Endothelial cell of umbilical vein (primary cell): ENCODE measurements at regions not wholly inside any gene's neighbourhood (a gene's known extent, or its start where the extent isn't known, plus 50 kb on each side); places are given as distances from the start of the nearest gene placed in this dataset.

Experiments used
- BruUV-seq: library from RNA; stranded (reverse); fragments of 400-500 nt; replicated peaks from 2 replicates; lab custom pipeline; 2021; lab: Mats Ljungman, UMichigan
- CTCF ChIA-PET: fragments of 300-600, 350-600 bp; sonication (Branson Sonifier 250); formaldehyde crosslinking; loops from one replicate; lab custom pipeline; 2021; ENCODE audit warnings: antibody characterized with exemption, inconsistent platforms; lab: Charles Lee
- POLR2A ChIA-PET: fragments of 300-600, 350-600 bp; sonication (Branson Sonifier 250); formaldehyde crosslinking; loops from one replicate; lab custom pipeline; 2021; ENCODE audit warnings: antibody characterized with exemption, inconsistent platforms; lab: Charles Lee
- DNase-seq: peaks from one replicate; pipeline ENCODE4 v3.0.0-alpha.2; 2011; ENCODE audit warnings: low read depth, low spot score
- FAIRE-seq: peaks from 2 replicates; lab custom pipeline; 2011; peaks lifted over from hg19 to GRCh38; lab: Jason Lieb, UNC
- H2AFZ ChIP-seq: 2 replicates; pipeline ENCODE4 v1.6.0; 2012; ENCODE audit warnings: low read depth, low read length, control low read depth, inconsistent platforms
- H3K27ac ChIP-seq: 2 replicates; pipeline ENCODE4 v1.5.1; 2011; ENCODE audit warnings: low read depth, mild to moderate bottlenecking, control low read depth, low read length, moderate library complexity; ENCODE audit not compliant: insufficient read depth
- H3K27me3 ChIP-seq, 2 experiments: 2 replicates each; pipeline versions ENCODE4 v1.6.0 to v1.6.1; 2011; ENCODE audit warnings: low read length in 2 of 2, mixed read lengths in 1 of 2; ENCODE audit not compliant: control insufficient read depth in 2 of 2, insufficient read depth in 2 of 2
- H3K36me3 ChIP-seq, 2 experiments: 2 replicates in 1 of 2; 3 replicates in 1 of 2; pipeline ENCODE4 v1.5.1; 2011; ENCODE audit warnings: low read length in 2 of 2, mild to moderate bottlenecking in 1 of 2, moderate library complexity in 1 of 2; ENCODE audit not compliant: control insufficient read depth in 2 of 2, insufficient read depth in 2 of 2; ENCODE audit errors: extremely low read depth in 1 of 2
- H3K4me1 ChIP-seq: 3 replicates; pipeline ENCODE4 v1.5.1; 2011; ENCODE audit warnings: mild to moderate bottlenecking, low read length; ENCODE audit not compliant: control insufficient read depth, insufficient read depth; ENCODE audit errors: extremely low read depth
- H3K4me2 ChIP-seq: 2 replicates; pipeline ENCODE4 v1.6.1; 2011; ENCODE audit warnings: low read length, control low read depth, mixed read lengths; ENCODE audit not compliant: insufficient read depth
- H3K4me3 ChIP-seq, 3 experiments: fragments of 200-600 bp in 1 of 3; sonication (generic), shearing (Covaris generic) in 1 of 3; replicated peaks in 1 of 3; 2 replicates each; pipeline ENCODE4 v1.5.1; 2011 to 2016; ENCODE audit warnings: control low read depth in 3 of 3, low read length in 3 of 3, mild to moderate bottlenecking in 2 of 3, inconsistent platforms in 1 of 3, low read depth in 1 of 3, moderate library complexity in 1 of 3; ENCODE audit not compliant: insufficient read depth in 1 of 3
- H3K79me2 ChIP-seq: 2 replicates; pipeline ENCODE4 v1.6.0; 2012; ENCODE audit warnings: low read length, inconsistent platforms; ENCODE audit not compliant: control insufficient read depth, insufficient read depth
- H3K9ac ChIP-seq: replicated peaks from 2 replicates; pipeline ENCODE3; 2011; ENCODE audit warnings: low read length, control low read depth; ENCODE audit not compliant: insufficient read depth; ENCODE audit errors: extremely low read depth
- H3K9me1 ChIP-seq: replicated peaks from 3 replicates; pipeline ENCODE4 v1.6.0; 2011; ENCODE audit warnings: mild to moderate bottlenecking, low read length; ENCODE audit not compliant: control insufficient read depth, insufficient read depth; ENCODE audit errors: extremely low read depth
- H3K9me3 ChIP-seq: replicated peaks from 2 replicates; pipeline ENCODE4 v1.5.1; 2012; ENCODE audit warnings: low read length, inconsistent platforms; ENCODE audit not compliant: control insufficient read depth, insufficient read depth
- H4K20me1 ChIP-seq: replicated peaks from 2 replicates; pipeline ENCODE3; 2011; ENCODE audit warnings: mild to moderate bottlenecking, low read length; ENCODE audit not compliant: control insufficient read depth, insufficient read depth; ENCODE audit errors: extremely low read depth
- EZH2 ChIP-seq: IDR thresholded peaks from 2 replicates; pipeline ENCODE4 v1.6.1; 2012; ENCODE audit warnings: borderline replicate concordance, low read depth, mild to moderate bottlenecking, moderate library complexity, low read length, inconsistent platforms; ENCODE audit not compliant: severe bottlenecking
- FOS ChIP-seq: IDR thresholded peaks from 2 replicates; pipeline ENCODE4 v1.6.1; 2011; ENCODE audit warnings: mild to moderate bottlenecking, low read length, moderate library complexity, borderline replicate concordance; ENCODE audit not compliant: insufficient read depth
- GATA2 ChIP-seq: IDR thresholded peaks from 2 replicates; pipeline ENCODE4 v1.7.0; 2011; ENCODE audit warnings: low read depth, mild to moderate bottlenecking, moderate library complexity, mixed read lengths, low read length; ENCODE audit not compliant: insufficient read length, insufficient read depth
- JUN ChIP-seq: IDR thresholded peaks from 2 replicates; pipeline ENCODE4 v1.6.1; 2011; ENCODE audit warnings: borderline replicate concordance, low read depth; ENCODE audit not compliant: insufficient read length, insufficient read depth
- MAX ChIP-seq: IDR thresholded peaks from 2 replicates; pipeline ENCODE4 v1.6.1; 2011; ENCODE audit not compliant: insufficient read depth, insufficient read length
- MYC ChIP-seq: IDR thresholded peaks from one replicate; pipeline ENCODE4 v1.6.1; 2011; ENCODE audit warnings: mild to moderate bottlenecking, low read depth, low read length
- POLR2A ChIP-seq: IDR thresholded peaks from 2 replicates; pipeline ENCODE4 v1.6.1; 2012; ENCODE audit warnings: low read depth, mild to moderate bottlenecking, control low read depth, low read length
- POLR2AphosphoS5 ChIP-seq: IDR thresholded peaks from 2 replicates; pipeline ENCODE4 v1.6.1; 2012; ENCODE audit warnings: low read depth, mild to moderate bottlenecking, control low read depth, low read length, moderate library complexity; ENCODE audit not compliant: insufficient read depth
- dilution Hi-C: fragments of 300-500 bp; cut with MboI; formaldehyde crosslinking; loops from one replicate; pipeline ENCODE4 v1.15.0; 2019; ENCODE audit warnings: low sequenced_read_pairs; ENCODE audit not compliant: extremely low pct_ligation_motif_present
- intact Hi-C: fragments of 100-400 bp; cut with micrococcal nuclease; formaldehyde crosslinking; loops from one replicate; pipeline ENCODE4 v1.10.0; 2022
- TF ChIP-seq, protein P1 (sequence below), 2 donors: IDR thresholded peaks; 1 replicate in 1 of 2; 2 replicates in 1 of 2; pipeline ENCODE4 v1.5.1; 2011; ENCODE audit warnings: low read length in 2 of 2, mild to moderate bottlenecking in 2 of 2, moderate library complexity in 2 of 2, control low read depth in 1 of 2, inconsistent platforms in 1 of 2, low read depth in 1 of 2; ENCODE audit not compliant: insufficient read depth in 1 of 2; ENCODE audit errors: extremely low read depth in 1 of 2

DNA sequence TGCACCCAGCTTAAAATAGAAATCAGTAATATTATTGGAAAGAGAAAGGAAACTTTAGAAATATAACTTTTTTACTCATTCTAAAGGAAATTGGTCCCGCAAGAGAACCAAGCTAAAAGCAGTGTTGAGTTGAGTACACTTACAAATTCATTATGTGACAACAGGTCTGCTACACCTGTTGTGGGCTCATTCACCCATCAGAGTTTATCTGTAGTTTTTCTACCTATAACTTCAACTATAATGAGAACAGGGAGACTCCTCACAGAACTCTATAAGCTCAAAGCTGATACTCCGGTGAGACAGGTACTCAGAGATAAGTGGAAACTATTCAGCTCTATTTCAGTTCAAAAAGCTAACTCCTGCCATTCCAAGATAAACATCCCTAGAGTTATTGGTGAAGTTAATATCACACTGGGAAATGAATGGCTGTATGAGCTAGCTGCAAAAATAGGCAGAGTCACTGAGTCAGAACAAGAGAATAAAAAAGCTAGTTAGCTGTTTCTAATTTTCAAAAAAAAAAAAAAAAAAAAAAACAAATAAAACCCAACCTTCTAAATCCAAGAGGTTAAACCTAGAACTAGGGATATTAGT is 121.3 kb downstream of the PPP1R3A start:
- no peaks in the 10 kb centered on the region for H3K27me3 ChIP-seq
- no peaks in the 10 kb centered on the region for H4K20me1 ChIP-seq
- intact Hi-C loops (loop anchor here (2.0 kb wide), 1 partner anchor 31 kb away; no protein-coding TSS in a partner anchor), dilution Hi-C loops (no loop called here)
- peak; percentile 68 for DNase-seq
- no peak for TF ChIP-seq MAX
- H3K4me1 ChIP-seq: peaks cover 32% of the 10 kb centered on the region
- H3K27ac ChIP-seq: peak overlapping the region; percentile 91
- no peak overlapping the region for H3K4me3 ChIP-seq
- no peaks in the 10 kb centered on the region for H3K36me3 ChIP-seq
- peak overlapping the region; percentile 55 for H2AFZ ChIP-seq
- POLR2A ChIA-PET: no interaction called here
- CTCF ChIA-PET: interaction anchor here (0.7 to 2.1 kb wide), 8 partner anchors 8 to 229 kb away, joined by 3 to 25 read pairs (median 3); no protein-coding TSS in a partner anchor
- peak overlapping the region; percentile 80 for H3K4me2 ChIP-seq
- no peaks in the 10 kb centered on the region for H3K9me1 ChIP-seq
- FAIRE-seq: peak; percentile 67
- BruUV-seq: no TSS peak
- H3K79me2 ChIP-seq: no peaks in the 10 kb centered on the region
- no peaks in the 10 kb centered on the region for H3K9me3 ChIP-seq
- H3K9ac ChIP-seq: peak overlapping the region; percentile 67

DNA sequence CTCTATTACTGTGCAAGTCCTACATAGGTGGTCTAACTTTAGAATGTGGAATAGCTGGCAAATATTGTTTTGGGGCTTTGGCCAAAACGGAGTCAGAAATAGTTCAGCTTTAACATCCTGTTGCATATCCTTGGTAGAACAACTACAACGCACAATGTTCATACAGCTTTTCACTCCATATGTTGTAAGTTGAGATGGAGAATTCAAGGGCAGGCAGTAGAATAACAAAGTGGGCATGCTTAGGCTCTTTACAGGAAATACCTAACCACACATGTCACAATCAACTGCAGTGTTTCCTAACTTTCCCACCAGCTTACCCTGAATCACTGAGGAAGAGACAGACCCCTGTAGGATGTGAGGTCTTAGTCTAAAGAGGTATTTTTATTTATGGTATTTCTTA is 122.3 kb downstream of the PPP1R3A start:
- H3K4me1 ChIP-seq: peaks cover 28% of the 10 kb centered on the region
- dilution Hi-C loops: no loop called here
- intact Hi-C loops: loop anchor here (1.0 to 2.0 kb wide), 2 partner anchors 32 to 96 kb away; no protein-coding TSS in a partner anchor
- DNase-seq: peak; percentile 98
- TF ChIP-seq, protein P1, sequence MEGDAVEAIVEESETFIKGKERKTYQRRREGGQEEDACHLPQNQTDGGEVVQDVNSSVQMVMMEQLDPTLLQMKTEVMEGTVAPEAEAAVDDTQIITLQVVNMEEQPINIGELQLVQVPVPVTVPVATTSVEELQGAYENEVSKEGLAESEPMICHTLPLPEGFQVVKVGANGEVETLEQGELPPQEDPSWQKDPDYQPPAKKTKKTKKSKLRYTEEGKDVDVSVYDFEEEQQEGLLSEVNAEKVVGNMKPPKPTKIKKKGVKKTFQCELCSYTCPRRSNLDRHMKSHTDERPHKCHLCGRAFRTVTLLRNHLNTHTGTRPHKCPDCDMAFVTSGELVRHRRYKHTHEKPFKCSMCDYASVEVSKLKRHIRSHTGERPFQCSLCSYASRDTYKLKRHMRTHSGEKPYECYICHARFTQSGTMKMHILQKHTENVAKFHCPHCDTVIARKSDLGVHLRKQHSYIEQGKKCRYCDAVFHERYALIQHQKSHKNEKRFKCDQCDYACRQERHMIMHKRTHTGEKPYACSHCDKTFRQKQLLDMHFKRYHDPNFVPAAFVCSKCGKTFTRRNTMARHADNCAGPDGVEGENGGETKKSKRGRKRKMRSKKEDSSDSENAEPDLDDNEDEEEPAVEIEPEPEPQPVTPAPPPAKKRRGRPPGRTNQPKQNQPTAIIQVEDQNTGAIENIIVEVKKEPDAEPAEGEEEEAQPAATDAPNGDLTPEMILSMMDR (IDR thresholded peaks at IDR 0.05; ENCODE audit: extremely low read depth in 1 of 2, insufficient read depth in 1 of 2, low read depth in 1 of 2, low read length in 2 of 2): no peak
- peak; percentile 94 for TF ChIP-seq JUN
- peak; percentile 60 for TF ChIP-seq FOS
- TF ChIP-seq POLR2AphosphoS5: peak; percentile 81
- no peak for TF ChIP-seq EZH2
- TF ChIP-seq MAX: no peak
- TF ChIP-seq MYC: no peak
- TF ChIP-seq POLR2A: peak; percentile 67
- peak; percentile 72 for TF ChIP-seq GATA2
- no peaks in the 10 kb centered on the region for H3K9me3 ChIP-seq
- peak overlapping the region; percentile 67 for H3K9ac ChIP-seq
- H2AFZ ChIP-seq: no peak overlapping the region
- peak overlapping the region; percentile 80 for H3K4me2 ChIP-seq
- H3K27me3 ChIP-seq: no peaks in the 10 kb centered on the region
- no peaks in the 10 kb centered on the region for H4K20me1 ChIP-seq
- ChIA-PET POLR2A (interaction anchor here (0.7 kb wide), 1 partner anchor 96 kb away, joined by 3 read pairs; no protein-coding TSS in a partner anchor), CTCF (interaction anchor here (0.7 to 2.1 kb wide), 10 partner anchors 12 to 235 kb away, joined by 3 to 25 read pairs (median 3); no protein-coding TSS in a partner anchor)
- H3K79me2 ChIP-seq: no peaks in the 10 kb centered on the region
- H3K36me3 ChIP-seq: no peaks in the 10 kb centered on the region
- peak overlapping the region; percentile 91 for H3K27ac ChIP-seq
- peak overlapping the region in 1 of 3 experiments; percentile 13 for H3K4me3 ChIP-seq
- no peaks in the 10 kb centered on the region for H3K9me1 ChIP-seq
- BruUV-seq: no TSS peak
- peak; percentile 98 for FAIRE-seq
